ENCODE measurements at regions not wholly inside any gene's neighbourhood (a gene's known extent, or its start where the extent isn't known, plus 50 kb on each side); places are given as distances from the start of the nearest gene placed in this dataset.

DNA sequence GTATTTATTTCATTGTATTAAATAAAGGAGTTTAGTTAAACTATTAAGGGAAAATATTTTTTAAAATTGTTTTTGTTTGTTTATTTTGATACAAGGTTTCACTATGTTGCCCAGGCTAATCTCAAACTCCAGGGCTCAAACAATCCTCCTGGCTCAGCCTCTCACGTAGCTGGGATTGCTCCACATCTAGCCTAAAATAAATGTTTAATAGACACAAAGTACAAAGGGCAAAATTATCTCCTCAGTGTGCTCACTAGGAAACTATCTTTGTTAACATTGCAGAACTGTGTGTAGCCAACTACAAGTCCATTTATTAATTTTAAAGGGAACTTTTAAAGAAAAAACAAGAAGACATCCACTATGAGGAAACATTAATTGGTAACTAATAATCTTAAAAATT, 207.2 kb upstream of the PCDH17 start:
- Histone ChIP-seq H3K9me3 (replicated peaks in 1 of 3) (no peaks in the 10 kb centered on the region), H3K4me1 (replicated peaks in 1 of 2) (no peaks in the 10 kb centered on the region), H3K36me3 (replicated peaks in 1 of 2) (no peaks in the 10 kb centered on the region), H3K4me3 (no peak overlapping the region), H3K27ac (no peak overlapping the region), H3K27me3 (no peaks in the 10 kb centered on the region)
- TF ChIP-seq POLR2A (IDR thresholded peaks at IDR 0.05): no peak
- TF ChIP-seq, protein P1, sequence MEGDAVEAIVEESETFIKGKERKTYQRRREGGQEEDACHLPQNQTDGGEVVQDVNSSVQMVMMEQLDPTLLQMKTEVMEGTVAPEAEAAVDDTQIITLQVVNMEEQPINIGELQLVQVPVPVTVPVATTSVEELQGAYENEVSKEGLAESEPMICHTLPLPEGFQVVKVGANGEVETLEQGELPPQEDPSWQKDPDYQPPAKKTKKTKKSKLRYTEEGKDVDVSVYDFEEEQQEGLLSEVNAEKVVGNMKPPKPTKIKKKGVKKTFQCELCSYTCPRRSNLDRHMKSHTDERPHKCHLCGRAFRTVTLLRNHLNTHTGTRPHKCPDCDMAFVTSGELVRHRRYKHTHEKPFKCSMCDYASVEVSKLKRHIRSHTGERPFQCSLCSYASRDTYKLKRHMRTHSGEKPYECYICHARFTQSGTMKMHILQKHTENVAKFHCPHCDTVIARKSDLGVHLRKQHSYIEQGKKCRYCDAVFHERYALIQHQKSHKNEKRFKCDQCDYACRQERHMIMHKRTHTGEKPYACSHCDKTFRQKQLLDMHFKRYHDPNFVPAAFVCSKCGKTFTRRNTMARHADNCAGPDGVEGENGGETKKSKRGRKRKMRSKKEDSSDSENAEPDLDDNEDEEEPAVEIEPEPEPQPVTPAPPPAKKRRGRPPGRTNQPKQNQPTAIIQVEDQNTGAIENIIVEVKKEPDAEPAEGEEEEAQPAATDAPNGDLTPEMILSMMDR (IDR thresholded peaks at IDR 0.05): no peak
- WGBS, 4 donors: 57 to 70% (median 66%) methylated on average over 1 of the region's 1 CpG
- no peak for DNase-seq
- intact Hi-C loops (cut with DNase I): no loop called here

DNA sequence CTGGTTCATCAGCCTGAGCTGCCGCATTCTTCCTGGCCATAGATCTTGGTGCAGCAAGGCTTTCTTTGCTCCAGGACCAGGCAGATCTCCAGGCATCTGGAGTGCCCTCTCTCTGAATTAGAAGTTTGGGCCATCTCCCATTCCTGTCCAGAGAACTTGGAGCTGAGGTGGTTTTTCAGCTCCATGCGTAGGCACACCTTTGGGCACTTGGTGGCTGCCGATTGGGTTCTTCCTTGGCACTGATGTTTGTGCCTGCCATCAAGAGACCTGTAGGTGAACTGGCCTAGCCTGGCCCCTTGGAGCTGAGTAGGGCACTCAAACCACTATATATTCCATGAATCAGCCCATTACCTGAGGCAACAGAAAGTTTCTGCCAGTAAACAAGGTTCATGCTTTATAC, 206.0 kb upstream of the PCDH17 start:
- no peak overlapping the region for H3K27ac ChIP-seq
- H3K27me3 ChIP-seq: no peaks in the 10 kb centered on the region
- no peak overlapping the region for H3K4me3 ChIP-seq
- WGBS, 4 donors: 82 to 100% (median 92%) methylated on average over 3 of the region's 3 CpGs
- H3K9me3 ChIP-seq (replicated peaks in 1 of 3): no peaks in the 10 kb centered on the region
- intact Hi-C loops (cut with DNase I): no loop called here
- no peaks in the 10 kb centered on the region for H3K36me3 ChIP-seq (replicated peaks in 1 of 2)
- TF ChIP-seq, protein P1 (IDR thresholded peaks at IDR 0.05): no peak
- TF ChIP-seq POLR2A (IDR thresholded peaks at IDR 0.05): no peak
- DNase-seq: no peak
- H3K4me1 ChIP-seq (replicated peaks in 1 of 2): no peaks in the 10 kb centered on the region

DNA sequence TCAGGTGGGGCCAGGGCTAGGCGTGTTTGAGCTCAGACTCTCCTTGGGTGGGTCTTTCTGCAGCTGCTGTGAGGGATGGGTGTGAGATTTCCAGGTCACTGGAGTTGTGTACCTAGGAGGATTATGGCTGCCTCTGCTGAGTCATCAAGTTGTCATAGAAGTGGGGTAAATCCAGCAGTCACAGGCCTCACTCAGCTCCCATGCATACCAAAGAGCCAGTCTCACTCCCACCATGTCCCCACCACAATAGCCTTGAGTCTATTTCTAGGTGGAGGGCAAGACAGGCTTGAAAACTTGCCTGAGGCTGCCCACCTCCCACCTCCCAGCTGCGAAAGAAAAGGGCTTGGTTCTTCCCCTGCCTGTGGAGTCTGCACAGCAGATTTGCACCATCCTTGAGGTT, 194.0 kb upstream of the PCDH17 start:
- H3K4me1 ChIP-seq (replicated peaks in 1 of 2): no peaks in the 10 kb centered on the region
- no peaks in the 10 kb centered on the region for H3K27me3 ChIP-seq
- WGBS, 4 donors: 67 to 85% (median 81%) methylated on average over 2 of the region's 2 CpGs
- no peaks in the 10 kb centered on the region for H3K36me3 ChIP-seq (replicated peaks in 1 of 2)
- H3K9me3 ChIP-seq (replicated peaks in 1 of 3): no peaks in the 10 kb centered on the region
- intact Hi-C loops (cut with DNase I): no loop called here
- no peak overlapping the region for H3K4me3 ChIP-seq
- no peak overlapping the region for H3K27ac ChIP-seq
- DNase-seq: no peak
- TF ChIP-seq, protein P1 (IDR thresholded peaks at IDR 0.05): no peak
- no peak for TF ChIP-seq POLR2A (IDR thresholded peaks at IDR 0.05)

DNA sequence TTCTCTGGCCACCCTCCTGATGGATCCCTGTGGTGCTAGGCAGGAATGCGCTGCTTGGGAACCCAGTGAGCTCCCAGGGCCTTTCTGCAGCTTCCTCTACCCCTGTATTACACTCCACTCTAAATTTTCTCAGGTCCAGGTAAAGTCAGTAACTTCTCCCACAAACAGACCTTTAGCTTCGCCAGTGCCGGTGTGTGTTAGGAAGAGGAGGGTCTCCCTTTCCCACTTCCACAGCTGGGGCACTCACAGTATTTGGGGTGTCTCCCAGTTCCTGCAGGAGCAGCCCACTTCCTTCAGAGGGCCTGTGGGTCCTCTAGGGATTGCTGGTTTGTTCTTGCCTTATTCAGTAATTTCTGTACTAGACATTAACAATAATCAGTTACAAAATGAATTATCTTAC, 193.5 kb upstream of the PCDH17 start:
- DNase-seq: no peak
- Histone ChIP-seq H3K4me1 (replicated peaks in 1 of 2) (no peaks in the 10 kb centered on the region), H3K27ac (no peak overlapping the region), H3K4me3 (no peak overlapping the region), H3K27me3 (no peaks in the 10 kb centered on the region), H3K36me3 (replicated peaks in 1 of 2) (no peaks in the 10 kb centered on the region), H3K9me3 (replicated peaks in 1 of 3) (no peaks in the 10 kb centered on the region)
- TF ChIP-seq, protein P1 (IDR thresholded peaks at IDR 0.05): no peak
- TF ChIP-seq POLR2A (IDR thresholded peaks at IDR 0.05): no peak
- intact Hi-C loops (cut with DNase I): no loop called here
- WGBS, 4 donors: 86 to 100% (median 94%) methylated on average over 1 to 3 of the region's 3 CpGs

All from adrenal gland (tissue), 9 donors.